Rectal smooth muscle tissue (tissue), 1 donor: ENCODE measurements at regions not wholly inside any gene's neighbourhood (a gene's known extent, or its start where the extent isn't known, plus 50 kb on each side); places are given as distances from the start of the nearest gene placed in this dataset.

Experiments
- H3K27ac ChIP-seq: one replicate; pipeline ENCODE4 v1.7.0; 2013; ENCODE audit warnings: low read depth, low read length, inconsistent platforms
- H3K27me3 ChIP-seq: one replicate; pipeline ENCODE4 v1.7.0; 2013; ENCODE audit warnings: low read length; ENCODE audit not compliant: control insufficient read depth, insufficient read depth
- H3K36me3 ChIP-seq: one replicate; pipeline ENCODE4 v1.7.0; 2013; ENCODE audit warnings: low read length; ENCODE audit not compliant: control insufficient read depth, insufficient read depth
- H3K4me1 ChIP-seq: one replicate; pipeline ENCODE4 v1.7.0; 2013; ENCODE audit warnings: low read length; ENCODE audit not compliant: control insufficient read depth, insufficient read depth
- H3K4me3 ChIP-seq: one replicate; pipeline ENCODE4 v1.7.0; 2013; ENCODE audit warnings: low read length
- H3K9ac ChIP-seq: one replicate; pipeline ENCODE4 v1.7.0; 2013; ENCODE audit warnings: low read length

- H3K4me1 ChIP-seq = no peaks in the 10 kb centered on the region
- no peaks in the 10 kb centered on the region for H3K27me3 ChIP-seq
- H3K36me3 ChIP-seq = no peaks in the 10 kb centered on the region
- no peak overlapping the region for H3K9ac ChIP-seq
- H3K4me3 ChIP-seq = no peak overlapping the region
- H3K27ac ChIP-seq = no peak overlapping the region
Observed at GRCh38 chr22:27624042-27624441, 177.5 kb downstream of the MN1 start.

DNA sequence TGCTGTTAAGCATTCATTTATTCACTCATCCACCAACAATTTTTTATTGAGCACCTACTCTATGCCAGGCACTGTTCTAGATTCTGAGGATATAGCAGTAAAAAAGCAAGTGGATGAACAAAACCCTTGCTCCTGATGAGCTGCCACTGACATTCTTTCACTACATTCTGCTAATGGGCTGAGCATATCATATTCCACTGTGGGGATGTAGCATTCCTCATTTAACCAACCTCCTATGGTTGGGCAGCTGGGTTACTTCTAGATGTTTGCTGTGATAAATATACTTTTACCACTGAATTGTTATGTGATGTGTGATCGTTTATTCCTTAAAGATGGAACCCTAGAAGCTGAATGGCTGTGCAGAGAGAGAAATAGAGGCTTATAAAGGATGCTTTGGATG lies 176.9 kb downstream of the MN1 start:
- no peaks in the 10 kb centered on the region for H3K27me3 ChIP-seq
- H3K4me3 ChIP-seq = no peak overlapping the region
- H3K36me3 ChIP-seq = no peaks in the 10 kb centered on the region
- no peaks in the 10 kb centered on the region for H3K4me1 ChIP-seq
- H3K27ac ChIP-seq = no peak overlapping the region
- no peak overlapping the region for H3K9ac ChIP-seq

GRCh38 chr22:27625769-27626674 lies 175.5 kb downstream of the MN1 start:
- Histone ChIP-seq H3K27ac (no peak overlapping the region), H3K9ac (no peak overlapping the region), H3K4me1 (no peaks in the 10 kb centered on the region), H3K36me3 (no peaks in the 10 kb centered on the region), H3K27me3 (no peaks in the 10 kb centered on the region), H3K4me3 (no peak overlapping the region)

DNA sequence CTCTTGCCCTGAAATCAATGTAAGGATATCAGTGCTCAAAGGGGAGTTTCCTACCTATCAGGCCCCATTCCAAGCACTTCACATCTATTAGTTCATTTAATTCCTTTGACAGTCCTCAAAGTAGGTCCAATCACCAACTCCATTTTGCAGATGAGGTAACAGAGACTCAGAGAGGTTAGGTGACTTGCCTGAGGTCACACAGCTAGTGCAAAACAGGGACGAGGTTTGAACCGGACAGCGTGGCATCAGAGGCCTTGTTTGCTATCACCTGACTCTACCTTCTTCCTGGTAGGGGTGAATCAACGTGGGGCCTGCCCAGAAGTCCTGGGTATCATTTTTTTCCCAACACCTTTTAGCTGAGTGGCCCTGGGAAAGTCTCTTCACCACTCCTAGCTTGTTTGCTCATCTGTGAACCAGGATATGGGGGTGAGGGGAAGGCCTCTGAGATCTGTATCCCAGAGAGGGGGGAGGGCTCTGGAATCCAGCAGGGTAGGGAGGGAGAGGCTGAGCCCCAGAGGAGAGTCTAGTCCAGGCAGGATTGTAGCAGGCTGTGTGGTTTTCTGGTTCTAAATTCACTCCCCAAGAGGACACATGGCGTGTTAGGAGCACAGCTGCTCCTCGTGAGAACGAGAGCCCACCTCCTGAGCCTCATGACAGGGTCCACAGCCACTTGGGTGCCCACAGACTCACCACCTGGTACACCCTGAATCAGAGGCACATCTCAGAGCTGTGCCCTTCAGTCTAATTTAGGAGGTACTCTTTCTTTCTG lies 174.7 kb downstream of the MN1 start:
- H3K4me1 ChIP-seq = no peaks in the 10 kb centered on the region
- H3K36me3 ChIP-seq = no peaks in the 10 kb centered on the region

GRCh38 chr22:27627444-27627833 lies 174.1 kb downstream of the MN1 start:
- Histone ChIP-seq H3K27me3 (no peaks in the 10 kb centered on the region), H3K4me1 (no peaks in the 10 kb centered on the region), H3K4me3 (no peak overlapping the region), H3K9ac (no peak overlapping the region), H3K36me3 (no peaks in the 10 kb centered on the region), H3K27ac (no peak overlapping the region)

More for the DNA sequence above, 174.7 kb downstream of the MN1 start:
- H3K27ac ChIP-seq = no peak overlapping the region
- H3K9ac ChIP-seq = no peak overlapping the region
- H3K27me3 ChIP-seq = no peaks in the 10 kb centered on the region
- no peak overlapping the region for H3K4me3 ChIP-seq

- Histone ChIP-seq H3K27me3 (no peaks in the 10 kb centered on the region), H3K4me1 (no peaks in the 10 kb centered on the region), H3K36me3 (no peaks in the 10 kb centered on the region), H3K4me3 (no peak overlapping the region), H3K9ac (no peak overlapping the region), H3K27ac (no peak overlapping the region)
Observed at GRCh38 chr22:27627901-27628300, 173.7 kb downstream of the MN1 start.

DNA sequence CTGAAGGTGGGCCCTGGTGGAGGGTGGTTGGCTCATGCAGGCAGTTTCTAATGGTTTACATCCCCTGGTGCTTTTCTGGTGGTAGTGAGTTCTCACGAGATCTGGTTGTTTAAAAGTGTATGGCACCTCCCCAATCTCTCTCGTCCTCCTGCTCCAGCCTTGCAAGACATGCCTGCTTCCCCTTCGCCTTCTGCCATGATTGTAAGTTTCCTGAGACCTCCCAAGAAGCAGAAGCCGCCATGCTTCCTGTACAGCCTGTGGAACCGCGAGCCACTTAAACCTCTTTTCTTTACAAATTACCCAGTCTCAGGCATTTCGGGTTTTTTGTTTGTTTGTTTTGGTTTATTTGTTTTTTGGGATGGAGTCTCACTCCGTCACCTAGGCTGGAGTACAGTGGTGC lies 173.2 kb downstream of the MN1 start:
- Histone ChIP-seq H3K9ac (no peak overlapping the region), H3K27ac (no peak overlapping the region), H3K4me3 (no peak overlapping the region), H3K4me1 (no peaks in the 10 kb centered on the region), H3K27me3 (no peaks in the 10 kb centered on the region), H3K36me3 (no peaks in the 10 kb centered on the region)

DNA sequence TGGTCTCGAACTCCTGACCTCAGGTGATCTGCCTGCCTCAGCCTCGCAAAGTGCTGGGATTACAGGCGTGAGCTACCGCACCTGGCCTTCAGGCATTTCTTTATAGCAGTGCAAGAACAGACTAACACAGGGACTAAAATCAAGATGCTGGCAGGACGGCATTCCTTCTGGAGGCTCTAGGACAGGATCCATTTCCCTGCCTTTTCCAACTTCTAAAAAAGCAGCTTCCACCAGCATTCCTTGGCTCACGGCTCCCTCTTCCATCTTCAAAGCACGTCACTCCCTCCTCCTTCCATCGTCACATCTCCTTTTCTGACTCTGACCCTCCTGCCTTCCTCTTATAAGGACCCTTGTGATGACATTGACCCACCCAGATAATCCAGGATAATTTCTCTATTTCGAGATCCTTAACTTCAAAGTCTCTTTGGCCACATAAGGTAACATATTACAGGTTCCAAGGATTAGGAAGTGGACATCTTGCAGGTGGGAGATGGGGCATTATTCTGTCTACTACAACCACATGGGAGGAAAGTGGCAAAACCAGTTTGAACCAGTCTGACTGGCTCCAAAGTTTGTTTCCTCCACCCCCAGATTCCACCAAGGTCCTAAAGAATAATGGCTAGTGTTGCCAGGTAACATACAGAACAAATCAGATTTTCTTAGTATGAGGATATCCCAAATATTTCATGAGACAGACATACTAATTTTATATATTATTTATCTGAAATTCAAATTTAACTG lies 172.5 kb downstream of the MN1 start:
- H3K4me1 ChIP-seq = no peaks in the 10 kb centered on the region
- H3K27ac ChIP-seq = no peak overlapping the region
- H3K36me3 ChIP-seq = no peaks in the 10 kb centered on the region
- no peak overlapping the region for H3K4me3 ChIP-seq
- no peak overlapping the region for H3K9ac ChIP-seq
- no peaks in the 10 kb centered on the region for H3K27me3 ChIP-seq

DNA sequence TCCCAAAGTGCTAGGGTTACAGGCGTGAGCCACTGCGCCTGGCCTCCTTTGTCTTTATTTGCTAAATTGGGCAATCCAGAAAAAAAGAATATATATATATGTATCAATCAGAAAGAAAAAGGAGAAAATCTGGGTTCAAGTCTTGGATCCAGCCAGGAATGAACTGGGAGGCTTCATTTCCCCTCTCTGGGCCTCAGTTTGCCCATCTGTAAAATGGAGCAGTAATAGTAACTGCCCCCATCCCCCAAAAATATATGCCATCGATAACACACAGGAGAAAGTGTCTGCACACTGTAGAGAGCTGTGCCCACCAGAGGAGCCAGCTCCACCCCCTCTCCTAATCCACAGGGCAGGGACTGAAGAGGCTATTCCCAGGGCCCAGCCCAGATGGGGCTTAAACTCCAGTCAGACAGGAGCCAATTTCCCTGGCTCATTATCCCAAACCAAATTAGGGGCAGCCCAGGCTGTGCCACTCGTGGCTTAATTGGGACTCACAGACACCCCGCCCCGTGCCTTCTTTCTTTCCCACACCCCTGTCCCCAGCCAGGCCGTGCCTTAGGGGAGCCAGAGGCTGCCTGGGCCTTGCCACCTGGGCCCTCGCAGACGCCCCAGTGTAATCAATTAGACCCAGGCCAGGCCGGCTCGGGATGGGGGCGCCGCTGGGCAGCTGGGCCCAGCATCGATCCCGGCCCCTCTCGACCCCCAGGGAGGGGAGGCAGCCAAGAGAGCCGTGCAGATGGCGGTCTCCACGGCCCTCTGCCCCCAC lies 171.5 kb downstream of the MN1 start:
- H3K27ac ChIP-seq = no peak overlapping the region
- H3K36me3 ChIP-seq = no peaks in the 10 kb centered on the region
- no peak overlapping the region for H3K9ac ChIP-seq

DNA sequence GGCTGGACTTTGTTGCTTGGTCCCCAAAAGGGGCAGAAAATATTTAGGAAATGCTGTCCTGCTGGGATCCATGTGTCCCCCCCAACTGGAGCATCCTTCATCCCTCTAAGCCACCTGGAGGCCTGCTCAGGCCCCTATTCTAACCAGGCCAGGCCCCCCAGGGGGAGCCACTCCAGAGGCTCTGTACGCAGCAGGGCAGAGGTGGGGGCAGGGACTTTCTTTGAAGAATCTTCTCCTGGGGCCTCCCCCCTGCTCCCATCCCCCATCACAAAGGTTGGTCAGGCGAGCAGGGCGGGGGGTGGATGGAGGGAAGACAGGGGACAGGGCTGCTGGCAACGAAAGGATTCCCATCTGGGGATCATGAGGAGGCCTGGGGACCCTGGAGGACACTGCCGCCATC lies 170.8 kb downstream of the MN1 start:
- H3K4me3 ChIP-seq = no peak overlapping the region
- no peak overlapping the region for H3K9ac ChIP-seq

More for the DNA sequence above, 171.5 kb downstream of the MN1 start:
- H3K27me3 ChIP-seq = no peaks in the 10 kb centered on the region
- no peak overlapping the region for H3K4me3 ChIP-seq
- H3K4me1 ChIP-seq = no peaks in the 10 kb centered on the region

DNA sequence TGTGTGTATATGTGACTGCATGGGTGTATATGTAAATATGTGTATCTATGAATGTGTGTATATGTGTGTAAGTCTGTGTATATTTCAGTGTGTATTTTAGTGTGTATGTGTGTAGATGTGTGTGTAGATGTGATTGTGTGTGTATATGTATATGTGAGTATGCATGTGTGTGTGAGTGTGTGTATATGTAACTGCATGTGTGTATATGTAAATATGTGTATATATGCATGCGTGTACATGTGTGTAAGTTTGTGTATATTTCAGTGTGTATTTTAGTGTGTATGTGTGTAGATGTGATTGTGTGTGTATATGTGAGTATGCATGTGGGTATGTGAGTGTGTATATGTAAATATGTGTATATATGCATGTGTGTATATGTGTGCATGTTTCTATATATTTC lies 169.9 kb downstream of the MN1 start:
- Histone ChIP-seq H3K9ac (no peak overlapping the region), H3K27ac (no peak overlapping the region), H3K4me1 (no peaks in the 10 kb centered on the region), H3K4me3 (no peak overlapping the region), H3K27me3 (no peaks in the 10 kb centered on the region), H3K36me3 (no peaks in the 10 kb centered on the region)

More for the DNA sequence above, 170.8 kb downstream of the MN1 start:
- no peaks in the 10 kb centered on the region for H3K4me1 ChIP-seq
- no peaks in the 10 kb centered on the region for H3K36me3 ChIP-seq
- H3K27ac ChIP-seq = no peak overlapping the region
- no peaks in the 10 kb centered on the region for H3K27me3 ChIP-seq
